ENCODE measurements at regions not wholly inside any gene's neighbourhood (a gene's known extent, or its start where the extent isn't known, plus 50 kb on each side); places are given as distances from the start of the nearest gene placed in this dataset.

GRCh38 chr14:97791906-97792305 is 994.7 kb downstream of the VRK1 start:
- TF ChIP-seq YY1 (IDR thresholded peaks at IDR 0.05; ENCODE audit: insufficient read depth, insufficient replicate concordance, low read depth, low read length), result no peak
- TF ChIP-seq AGO1 (IDR thresholded peaks at IDR 0.05; ENCODE audit: low read depth, low read length, poor library complexity, severe bottlenecking), result no peak
- TF ChIP-seq SMAD3 (CRISPR knock-in tag; IDR thresholded peaks at IDR 0.05), result no peak
- no peak for TF ChIP-seq STAG1 (CRISPR knock-in tag; IDR thresholded peaks at IDR 0.05)
- TF ChIP-seq EP300 (IDR thresholded peaks at IDR 0.05; ENCODE audit: low read depth in 2 of 2, low read length in 2 of 2), result no peak
- no peak for TF ChIP-seq EP300 (CRISPR knock-in tag; IDR thresholded peaks at IDR 0.05; ENCODE audit: borderline replicate concordance)
- TF ChIP-seq ZNF558 (CRISPR knock-in tag; IDR thresholded peaks at IDR 0.05; ENCODE audit: borderline replicate concordance), result no peak
- TF ChIP-seq PHF8 (CRISPR knock-in tag; IDR thresholded peaks at IDR 0.05), result no peak
- no peak for TF ChIP-seq SSRP1 (CRISPR knock-in tag; IDR thresholded peaks at IDR 0.05)
- TF ChIP-seq PHF21A (CRISPR knock-in tag; IDR thresholded peaks at IDR 0.05), result no peak
- no peak for TF ChIP-seq NFRKB (IDR thresholded peaks at IDR 0.05)
- TF ChIP-seq ZFP41 (CRISPR knock-in tag; IDR thresholded peaks at IDR 0.05; ENCODE audit: borderline replicate concordance), result no peak

Data from HepG2 (cell line).